NCI-H2227 (cell line): ENCODE measurements at regions not wholly inside any gene's neighbourhood (a gene's known extent, or its start where the extent isn't known, plus 50 kb on each side); places are given as distances from the start of the nearest gene placed in this dataset.
"Not testable (repeated sequence)": the region's sequence is repeated elsewhere in the genome, so short reads cannot be mapped to it uniquely, and the experiment has no call there.

Experiments
- DNase-seq: peaks from one replicate; lab custom pipeline; 2025; ENCODE audit not compliant: unreplicated experiment; lab: John Stamatoyannopoulos, UW

- DNase-seq: no peak
Observed at GRCh38 chr11:26896719-26897118, 97.2 kb upstream of the FIBIN start.

DNA sequence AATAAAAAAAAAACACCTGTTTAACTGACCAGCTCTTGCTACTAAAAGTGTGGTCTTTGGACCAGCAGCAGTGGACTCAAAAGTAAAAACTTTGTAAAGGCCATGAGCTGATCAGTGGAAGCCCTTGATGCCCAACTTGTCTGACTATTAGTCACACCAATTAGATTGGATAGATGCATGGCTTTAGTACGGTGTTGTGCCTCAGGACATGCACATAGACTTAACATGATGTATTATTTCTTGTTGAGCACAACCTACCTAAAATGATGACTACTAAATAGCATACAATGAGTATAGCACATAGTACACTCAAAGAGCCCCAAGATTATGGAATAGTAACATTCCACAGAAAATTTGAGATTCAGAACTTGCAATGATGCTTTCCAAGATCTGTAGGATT, 95.1 kb upstream of the FIBIN start:
- no peak for DNase-seq

- no peak for DNase-seq
Observed at GRCh38 chr11:26901162-26901561, 92.8 kb upstream of the FIBIN start.

- DNase-seq: no peak
Observed at GRCh38 chr11:26904132-26904531, 89.8 kb upstream of the FIBIN start.

- no peak for DNase-seq
Observed at GRCh38 chr11:26904801-26905200, 89.1 kb upstream of the FIBIN start.

- peak; percentile 8 for DNase-seq
Observed at GRCh38 chr11:26905368-26905767, 88.5 kb upstream of the FIBIN start.

GRCh38 chr11:26909515-26909914, 84.4 kb upstream of the FIBIN start:
- no peak for DNase-seq

GRCh38 chr11:26909991-26910591, 83.8 kb upstream of the FIBIN start:
- no peak for DNase-seq

DNA sequence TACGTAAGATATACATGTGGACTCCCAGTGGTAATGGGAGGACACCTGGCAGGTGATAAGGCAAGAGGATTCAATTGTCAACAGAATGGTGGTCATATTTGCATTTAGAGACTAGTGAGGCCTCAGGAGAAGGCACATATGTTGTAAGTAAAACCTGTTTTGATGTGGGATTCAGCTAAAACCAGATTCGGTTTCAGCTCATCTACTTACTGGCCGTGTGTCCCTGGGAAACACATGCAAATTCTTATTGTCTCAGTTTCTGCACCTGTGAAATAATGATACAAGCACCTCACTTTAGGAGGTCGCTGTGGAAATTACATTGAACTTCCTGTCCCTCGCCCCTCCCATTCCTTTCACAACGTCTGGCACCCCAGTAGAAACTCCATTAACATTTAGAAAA, 78.9 kb upstream of the FIBIN start:
- no peak for DNase-seq

DNA sequence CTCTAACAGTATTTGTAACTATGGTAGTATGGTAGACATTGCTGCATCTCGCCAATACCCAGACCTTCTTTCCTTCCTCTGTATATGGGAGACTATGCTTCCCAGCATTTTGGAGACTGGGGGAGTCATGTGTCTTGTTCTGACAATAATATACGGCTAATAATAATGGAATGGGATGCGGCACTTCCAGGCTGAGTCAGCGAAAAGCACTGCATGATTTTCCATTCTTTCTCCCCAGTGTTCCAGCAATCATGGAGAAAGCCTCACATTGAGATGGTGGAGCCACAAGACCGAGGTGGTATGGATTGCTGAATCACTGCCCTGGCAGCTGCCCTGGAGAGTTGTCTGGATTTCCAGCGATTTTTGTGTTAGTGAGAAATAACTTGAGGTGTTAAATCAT, 77.1 kb upstream of the FIBIN start:
- no peak for DNase-seq

- DNase-seq: no peak
Observed at GRCh38 chr11:26928582-26928981, 65.3 kb upstream of the FIBIN start.

GRCh38 chr11:26929806-26930517, 64.0 kb upstream of the FIBIN start:
- DNase-seq: no peak

DNA sequence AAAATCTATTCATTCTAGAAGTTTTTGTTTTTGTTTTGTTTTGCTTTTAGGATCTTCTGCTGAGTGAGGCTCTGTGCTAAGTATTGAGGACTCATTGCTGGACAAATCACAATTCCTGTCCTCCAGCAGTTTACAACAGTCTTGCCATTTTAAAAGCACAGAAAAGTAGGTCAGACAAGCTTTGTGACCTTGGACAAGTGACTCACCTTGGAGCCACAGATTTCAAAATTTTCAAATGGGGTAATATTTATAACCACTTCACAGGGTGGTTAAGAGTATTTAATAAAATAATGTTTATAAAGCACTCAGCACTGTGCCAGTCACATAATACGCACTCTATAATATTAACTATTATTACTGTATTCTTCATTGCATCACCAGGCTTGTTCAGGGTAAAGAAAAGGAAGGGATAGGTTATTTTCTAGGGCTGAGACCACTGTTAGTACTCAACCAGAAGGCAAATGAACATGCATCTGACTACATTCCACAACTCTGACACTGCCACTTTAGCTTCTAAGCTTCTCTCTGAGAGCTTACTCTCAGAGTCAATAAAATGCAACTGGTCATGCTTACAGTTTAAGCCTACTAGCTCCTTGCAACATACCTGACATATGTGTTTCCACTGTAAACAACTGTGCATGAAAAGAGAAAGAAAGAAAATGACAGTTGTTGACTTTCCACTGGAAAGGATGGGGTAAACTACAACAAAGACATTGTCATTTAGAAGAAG, 63.2 kb upstream of the FIBIN start:
- DNase-seq: no peak

DNA sequence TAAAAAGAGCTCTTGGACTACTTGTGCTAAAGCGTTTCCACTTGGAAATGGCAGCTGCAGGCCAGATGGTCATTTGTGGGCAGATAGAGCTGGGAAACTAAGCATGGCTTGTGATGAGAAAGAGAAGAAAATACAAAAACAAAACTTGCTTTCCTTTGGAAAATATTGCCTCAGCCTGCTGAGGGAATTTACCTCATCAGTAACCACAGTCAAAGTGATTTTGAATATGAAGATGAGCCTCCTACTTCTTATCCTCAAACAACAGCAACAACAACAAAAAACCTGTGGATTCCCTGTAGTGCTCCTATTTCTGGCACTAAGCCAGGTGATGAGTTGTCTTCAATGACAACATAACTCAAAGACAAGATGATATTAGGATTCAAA, 62.7 kb upstream of the FIBIN start:
- no peak for DNase-seq

DNA sequence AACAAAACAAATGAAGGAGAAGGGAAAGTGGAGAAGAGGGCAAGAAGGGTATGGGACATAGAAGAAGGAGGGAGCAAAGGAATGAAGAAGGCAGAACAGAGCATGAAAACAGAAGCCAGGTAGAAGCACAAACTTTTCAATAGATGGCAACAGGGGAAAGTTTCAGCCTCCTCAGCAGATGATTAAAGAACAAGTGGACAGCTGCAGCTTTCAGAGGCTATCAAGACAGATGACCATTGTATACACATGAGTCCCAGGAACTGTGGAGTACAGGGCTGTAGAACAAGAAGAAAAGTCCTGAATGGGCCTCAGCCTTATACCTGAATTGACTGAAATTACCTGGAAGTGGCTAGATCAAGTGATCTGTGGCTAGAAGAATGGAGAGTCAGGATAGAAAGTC, 62.0 kb upstream of the FIBIN start:
- no peak for DNase-seq

- no peak for DNase-seq
Observed at GRCh38 chr11:26936109-26936508, 57.8 kb upstream of the FIBIN start.

DNA sequence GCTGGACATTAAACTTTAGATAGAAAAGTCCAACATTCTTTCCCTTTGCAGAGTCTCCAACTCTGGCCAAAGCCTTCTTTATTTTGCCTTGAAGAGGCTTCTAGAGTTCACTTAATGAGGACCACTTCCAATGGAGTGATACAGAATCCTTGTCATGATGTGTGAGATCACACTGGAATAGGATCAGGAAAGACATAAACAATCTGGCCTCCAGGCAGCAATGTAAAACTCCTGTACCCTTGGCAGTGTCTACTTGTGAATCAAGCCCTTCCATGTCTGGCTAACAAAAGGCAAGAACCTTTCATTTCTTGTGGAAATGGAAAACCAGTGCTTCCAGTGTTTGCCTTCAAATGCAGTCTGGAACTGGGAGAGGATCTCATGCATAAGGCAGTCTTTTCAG, 56.5 kb upstream of the FIBIN start:
- DNase-seq: no peak

DNA sequence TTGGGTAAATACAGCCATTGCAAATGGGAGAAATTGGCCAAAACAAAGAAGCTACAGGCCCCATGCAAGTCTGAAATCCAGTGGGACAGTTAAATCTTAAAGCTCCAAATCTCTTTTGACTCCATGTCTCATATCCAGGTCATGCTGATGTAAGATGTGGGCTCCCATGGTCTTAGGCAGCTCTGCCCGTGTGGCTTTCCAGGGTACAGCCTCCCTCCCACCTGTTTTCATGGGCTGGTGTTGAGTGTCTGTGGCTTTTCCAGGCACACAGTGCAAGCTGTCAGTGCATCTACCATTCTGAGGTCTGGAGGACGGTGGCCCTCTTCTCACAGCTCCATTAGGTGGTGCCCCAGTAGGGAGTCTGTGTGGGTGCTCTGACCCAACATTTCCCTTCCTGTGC, 53.4 kb upstream of the FIBIN start:
- not testable (repeated sequence) for DNase-seq

DNA sequence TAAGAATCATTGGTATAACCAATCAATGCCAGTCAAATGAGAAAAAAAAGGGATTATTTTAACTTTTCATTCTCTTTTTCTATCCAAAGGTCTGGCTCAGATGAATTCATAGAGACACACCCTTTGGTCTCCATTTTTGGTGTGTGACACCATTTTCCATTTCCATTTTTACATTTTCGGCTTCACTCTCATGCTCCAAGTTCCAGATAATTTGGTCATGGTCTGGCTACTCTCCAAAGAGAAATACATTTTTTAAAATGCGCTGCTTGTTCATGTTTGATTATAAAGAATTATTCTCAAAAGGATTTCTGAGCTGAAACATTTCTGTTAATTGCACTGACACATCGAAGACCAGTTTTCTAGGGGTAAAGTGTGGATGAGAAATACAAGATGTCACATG, 51.6 kb upstream of the FIBIN start:
- DNase-seq: no peak

DNA sequence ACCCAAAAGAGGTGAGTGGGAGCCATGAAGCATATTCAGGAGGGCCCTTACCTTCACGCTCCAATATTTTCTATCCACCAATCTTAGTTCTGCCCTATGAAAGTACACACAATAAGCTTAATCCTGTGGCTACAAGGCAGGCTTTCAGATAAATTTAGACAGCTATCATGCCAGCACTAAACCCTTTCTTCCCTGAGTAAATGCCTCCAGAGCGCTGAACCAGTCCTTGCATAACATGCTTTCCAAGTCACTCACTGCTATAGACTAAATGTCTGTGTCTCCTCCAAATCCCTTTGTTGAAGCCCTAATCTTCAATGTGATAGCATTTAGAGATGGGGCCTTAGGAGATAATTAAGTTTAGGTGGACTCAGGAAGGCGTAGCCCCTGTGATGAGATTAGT, 50.3 kb upstream of the FIBIN start:
- DNase-seq: no peak
